Duodenal mucosa (tissue), 2 donors: ENCODE measurements at regions not wholly inside any gene's neighbourhood (a gene's known extent, or its start where the extent isn't known, plus 50 kb on each side); places are given as distances from the start of the nearest gene placed in this dataset.
"Not testable (repeated sequence)": the region's sequence is repeated elsewhere in the genome, so short reads cannot be mapped to it uniquely, and the experiment has no call there.

Experiments
- H3K27ac ChIP-seq: one replicate; pipeline ENCODE4 v1.7.0; 2013; ENCODE audit warnings: low read depth, low read length
- H3K27me3 ChIP-seq, 2 donors: one replicate each; pipeline ENCODE4 v1.7.0; 2013; ENCODE audit warnings: low read length in 2 of 2, control low read depth in 1 of 2; ENCODE audit not compliant: insufficient read depth in 2 of 2, control insufficient read depth in 1 of 2
- H3K36me3 ChIP-seq, 2 donors: one replicate each; pipeline ENCODE4 v1.7.0; 2013; ENCODE audit warnings: low read length in 2 of 2, control low read depth in 1 of 2; ENCODE audit not compliant: insufficient read depth in 2 of 2, control insufficient read depth in 1 of 2
- H3K4me1 ChIP-seq, 2 donors: one replicate each; pipeline ENCODE4 v1.7.0; 2013; ENCODE audit warnings: low read length in 2 of 2, control low read depth in 1 of 2; ENCODE audit not compliant: insufficient read depth in 2 of 2, control insufficient read depth in 1 of 2
- H3K4me3 ChIP-seq, 2 donors: one replicate each; pipeline ENCODE4 v1.7.0; 2013; ENCODE audit warnings: low read length in 2 of 2, low read depth in 1 of 2
- H3K9ac ChIP-seq, 2 donors: one replicate each; pipeline ENCODE4 v1.7.0; 2013; ENCODE audit warnings: low read length in 2 of 2, low read depth in 1 of 2
- H3K9me3 ChIP-seq, 2 donors: one replicate each; pipeline ENCODE4 v1.7.0; 2013; ENCODE audit warnings: low read length in 2 of 2, control low read depth in 1 of 2; ENCODE audit not compliant: control insufficient read depth in 1 of 2

DNA sequence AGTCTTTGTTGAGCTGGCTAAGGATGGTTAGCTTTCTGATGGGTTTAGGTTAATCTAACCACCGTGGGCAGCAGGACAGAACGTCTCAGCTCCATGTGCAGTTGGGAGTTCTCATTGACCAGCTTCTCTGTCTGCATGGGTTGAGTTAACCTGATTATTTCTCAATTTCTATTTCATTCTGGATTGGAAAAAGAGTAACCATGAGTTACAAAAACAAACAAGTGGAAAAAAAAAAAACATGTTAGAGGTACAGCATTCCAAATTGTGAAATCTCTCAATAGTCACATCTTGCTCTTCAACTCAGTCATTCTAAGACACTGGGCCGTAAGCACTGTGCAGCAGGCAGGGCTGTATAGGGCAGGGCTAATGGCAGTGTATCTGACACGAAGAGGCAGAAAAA, 343.7 kb upstream of the KLF4 start:
- no peaks in the 10 kb centered on the region for H3K36me3 ChIP-seq

DNA sequence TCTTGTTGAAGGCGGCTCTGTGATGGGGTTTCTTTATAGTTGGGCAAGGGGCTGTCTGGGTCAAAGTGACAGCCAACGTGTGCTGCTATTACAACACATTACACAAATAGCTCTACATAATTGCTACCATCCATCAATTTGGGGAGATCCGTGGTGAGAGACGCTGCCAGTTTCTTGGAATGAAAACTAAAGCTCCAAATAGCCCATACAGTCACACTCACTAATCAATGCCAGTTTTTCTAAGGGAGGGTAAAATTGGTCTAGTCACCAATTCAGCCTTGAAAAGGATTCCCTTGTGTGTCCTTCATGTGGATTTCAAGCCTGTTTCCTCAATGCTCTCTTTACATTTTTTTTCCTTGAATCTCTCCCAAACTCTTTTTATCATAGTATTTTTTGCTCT, 343.3 kb upstream of the KLF4 start:
- no peaks in the 10 kb centered on the region for H3K27me3 ChIP-seq
- no peak overlapping the region for H3K9ac ChIP-seq
- no peaks in the 10 kb centered on the region for H3K4me1 ChIP-seq
- H3K36me3 ChIP-seq: no peaks in the 10 kb centered on the region
- H3K4me3 ChIP-seq: no peak overlapping the region
- no peaks in the 10 kb centered on the region for H3K9me3 ChIP-seq
- H3K27ac ChIP-seq: no peak overlapping the region

More for the DNA sequence above, 343.7 kb upstream of the KLF4 start:
- Histone ChIP-seq H3K4me3 (no peak overlapping the region), H3K4me1 (no peaks in the 10 kb centered on the region), H3K27ac (no peak overlapping the region), H3K27me3 (no peaks in the 10 kb centered on the region), H3K9ac (no peak overlapping the region), H3K9me3 (no peaks in the 10 kb centered on the region)

DNA sequence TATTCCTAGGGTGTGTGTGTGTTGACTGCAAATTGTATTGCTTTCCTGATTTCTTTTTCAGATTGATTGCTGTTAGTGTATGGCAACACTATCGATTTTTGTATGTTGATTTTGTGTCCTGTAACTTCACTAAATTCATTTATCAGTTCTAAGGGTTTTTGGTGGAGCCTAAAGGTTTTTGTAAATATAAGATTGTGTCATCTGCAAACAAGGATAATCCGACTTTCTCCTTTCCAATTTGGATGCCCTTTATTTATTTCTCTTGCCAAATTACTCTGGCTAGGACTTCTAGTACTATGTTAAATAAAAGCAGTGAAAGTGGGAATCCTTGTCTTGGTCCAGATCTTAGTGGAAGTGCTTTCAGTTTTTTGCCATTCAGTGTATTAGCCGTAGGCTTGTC, 340.9 kb upstream of the KLF4 start:
- Histone ChIP-seq H3K27me3 (no peaks in the 10 kb centered on the region), H3K36me3 (no peaks in the 10 kb centered on the region), H3K4me1 (no peaks in the 10 kb centered on the region), H3K27ac (no peak overlapping the region), H3K4me3 (no peak overlapping the region), H3K9me3 (no peaks in the 10 kb centered on the region), H3K9ac (no peak overlapping the region)

DNA sequence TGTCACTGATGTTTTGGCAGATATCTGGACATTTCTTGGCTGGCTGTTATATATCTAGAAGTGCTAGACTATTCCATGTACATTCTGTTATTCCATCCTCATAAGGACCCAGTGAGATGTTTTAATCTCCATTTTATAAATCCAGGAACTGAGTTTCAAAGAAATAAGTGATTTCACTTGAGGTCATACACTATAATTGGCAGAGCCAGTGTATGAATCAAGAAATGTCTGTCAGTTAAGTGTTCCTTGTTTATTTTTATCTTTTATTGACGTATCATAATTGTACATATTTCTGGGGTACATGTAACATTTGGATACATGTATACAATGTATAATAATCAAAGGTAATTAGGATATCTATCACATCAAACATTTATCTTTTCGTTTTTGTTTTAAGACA, 338.3 kb upstream of the KLF4 start:
- no peaks in the 10 kb centered on the region for H3K4me1 ChIP-seq
- H3K9ac ChIP-seq: no peak overlapping the region
- no peaks in the 10 kb centered on the region for H3K27me3 ChIP-seq
- no peaks in the 10 kb centered on the region for H3K36me3 ChIP-seq
- no peaks in the 10 kb centered on the region for H3K9me3 ChIP-seq
- no peak overlapping the region for H3K27ac ChIP-seq
- H3K4me3 ChIP-seq: no peak overlapping the region

DNA sequence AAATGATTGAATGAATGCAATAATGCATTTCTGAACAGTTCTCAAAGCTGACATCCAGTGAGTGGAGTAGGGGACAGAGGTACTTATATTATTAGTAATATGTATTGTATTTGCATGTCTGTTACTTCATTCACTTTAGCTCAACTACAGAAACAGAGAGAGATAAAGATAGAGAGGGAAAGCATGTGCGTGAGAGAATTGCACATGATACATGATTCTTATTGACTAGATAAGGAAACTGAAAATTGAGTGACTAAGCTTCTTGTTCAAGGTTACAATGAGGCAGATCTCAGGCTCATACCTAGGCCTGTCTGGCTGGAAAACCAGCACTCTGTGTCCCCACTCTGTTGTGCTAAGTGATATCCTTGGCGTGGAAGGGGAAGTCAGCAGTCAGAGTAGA, 337.7 kb upstream of the KLF4 start:
- Histone ChIP-seq H3K27me3 (no peaks in the 10 kb centered on the region), H3K4me3 (no peak overlapping the region), H3K36me3 (no peaks in the 10 kb centered on the region), H3K9me3 (no peaks in the 10 kb centered on the region), H3K27ac (no peak overlapping the region), H3K9ac (no peak overlapping the region), H3K4me1 (no peaks in the 10 kb centered on the region)

DNA sequence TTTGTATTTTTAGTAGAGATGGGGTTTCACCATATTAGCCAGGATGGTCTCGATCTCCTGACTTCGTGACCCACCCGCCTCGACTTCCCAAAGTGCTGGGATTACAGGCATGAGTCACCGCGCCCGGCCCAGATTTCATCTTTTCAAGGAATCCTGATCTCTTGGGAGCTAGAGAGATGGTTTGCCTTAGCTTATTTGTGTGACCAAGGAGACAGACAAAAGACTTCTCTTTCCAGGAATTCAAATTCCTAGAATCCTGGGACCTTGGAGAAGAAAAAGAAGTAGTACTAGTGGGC, 337.1 kb upstream of the KLF4 start:
- not testable (repeated sequence) for H3K4me3 ChIP-seq, H3K27me3 ChIP-seq, H3K36me3 ChIP-seq, H3K27ac ChIP-seq, H3K9ac ChIP-seq, H3K4me1 ChIP-seq, H3K9me3 ChIP-seq

DNA sequence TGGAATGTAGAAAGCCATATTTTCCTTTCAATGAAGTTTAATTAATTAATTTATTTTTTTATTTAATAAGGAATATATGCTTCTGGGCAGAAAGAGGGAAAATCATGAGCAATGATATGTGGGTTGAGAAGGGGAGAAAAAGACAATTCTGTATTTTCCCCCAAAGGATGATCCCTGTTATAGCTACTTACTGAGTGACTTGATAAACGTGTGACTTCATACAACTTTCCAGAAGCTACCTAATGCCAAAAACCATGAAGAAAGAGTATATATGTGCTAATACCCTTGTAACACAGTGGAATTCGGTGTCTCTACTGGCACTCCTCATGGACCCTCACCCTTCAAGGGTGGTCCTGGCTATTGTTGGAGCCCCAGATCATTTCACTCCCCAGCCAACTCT, 335.0 kb upstream of the KLF4 start:
- Histone ChIP-seq H3K9me3 (no peaks in the 10 kb centered on the region), H3K9ac (no peak overlapping the region), H3K4me1 (peaks cover 0 to 7% of the 10 kb centered on the region in 2 donors), H3K27me3 (no peaks in the 10 kb centered on the region), H3K27ac (no peak overlapping the region), H3K4me3 (no peak overlapping the region), H3K36me3 (no peaks in the 10 kb centered on the region)

DNA sequence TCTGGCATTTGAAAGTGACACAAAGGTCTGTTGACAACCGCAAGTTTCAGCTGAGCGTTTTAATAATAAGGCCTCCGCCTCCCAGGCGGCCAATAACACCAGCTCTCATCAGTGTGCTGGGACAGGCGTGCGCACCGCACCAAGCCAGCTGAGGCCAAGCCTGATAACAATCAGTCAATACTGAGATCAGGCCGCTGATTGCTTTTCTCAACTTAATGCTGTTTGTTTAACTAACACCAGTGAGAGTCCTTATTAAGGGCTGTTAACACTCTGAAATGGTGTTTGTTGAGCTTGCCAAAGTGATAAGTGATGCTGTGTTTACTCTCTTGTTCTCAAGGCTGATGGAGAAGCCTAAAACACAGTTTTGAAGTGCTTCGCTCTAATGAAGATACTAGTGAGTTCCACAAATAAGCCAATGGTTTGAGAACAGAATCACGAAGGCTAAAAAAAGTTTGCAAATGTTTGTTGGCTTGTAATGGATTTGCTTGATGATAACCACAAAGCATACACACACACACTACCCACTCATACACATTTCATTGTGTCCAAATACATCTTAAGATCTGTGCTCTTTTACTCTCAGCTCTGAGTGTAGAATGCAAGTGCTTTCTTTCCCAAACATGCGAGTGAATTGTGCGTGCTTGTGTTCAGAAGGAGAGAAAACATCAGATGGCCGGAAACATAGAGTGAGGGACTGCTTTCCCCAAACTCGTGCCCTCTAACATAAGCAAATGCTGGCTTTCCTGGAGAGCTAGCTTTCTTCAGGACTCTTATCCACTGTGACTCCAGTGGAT, 330.4 kb upstream of the KLF4 start:
- Histone ChIP-seq H3K4me1 (peaks cover 6 to 22% of the 10 kb centered on the region in 2 donors), H3K9ac (no peak overlapping the region), H3K27me3 (no peaks in the 10 kb centered on the region), H3K4me3 (no peak overlapping the region), H3K36me3 (no peaks in the 10 kb centered on the region), H3K27ac (no peak overlapping the region), H3K9me3 (no peaks in the 10 kb centered on the region)

DNA sequence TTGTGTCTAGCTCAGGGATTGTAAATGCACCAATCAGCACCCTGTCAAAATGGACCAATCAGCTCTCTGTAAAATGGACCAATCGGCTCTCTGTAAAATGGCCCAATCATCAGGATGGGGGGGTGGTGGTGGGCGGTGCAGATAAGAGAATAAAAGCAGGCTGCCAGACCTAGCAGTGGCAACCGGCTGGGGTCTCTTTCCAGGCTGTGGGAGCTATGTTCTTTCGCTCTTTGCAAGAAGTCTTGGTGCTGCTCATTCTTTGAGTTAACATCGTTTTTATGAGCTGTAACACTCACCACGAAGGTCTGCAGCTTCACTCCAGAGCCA, 328.9 kb upstream of the KLF4 start:
- H3K36me3 ChIP-seq: not testable (repeated sequence)

DNA sequence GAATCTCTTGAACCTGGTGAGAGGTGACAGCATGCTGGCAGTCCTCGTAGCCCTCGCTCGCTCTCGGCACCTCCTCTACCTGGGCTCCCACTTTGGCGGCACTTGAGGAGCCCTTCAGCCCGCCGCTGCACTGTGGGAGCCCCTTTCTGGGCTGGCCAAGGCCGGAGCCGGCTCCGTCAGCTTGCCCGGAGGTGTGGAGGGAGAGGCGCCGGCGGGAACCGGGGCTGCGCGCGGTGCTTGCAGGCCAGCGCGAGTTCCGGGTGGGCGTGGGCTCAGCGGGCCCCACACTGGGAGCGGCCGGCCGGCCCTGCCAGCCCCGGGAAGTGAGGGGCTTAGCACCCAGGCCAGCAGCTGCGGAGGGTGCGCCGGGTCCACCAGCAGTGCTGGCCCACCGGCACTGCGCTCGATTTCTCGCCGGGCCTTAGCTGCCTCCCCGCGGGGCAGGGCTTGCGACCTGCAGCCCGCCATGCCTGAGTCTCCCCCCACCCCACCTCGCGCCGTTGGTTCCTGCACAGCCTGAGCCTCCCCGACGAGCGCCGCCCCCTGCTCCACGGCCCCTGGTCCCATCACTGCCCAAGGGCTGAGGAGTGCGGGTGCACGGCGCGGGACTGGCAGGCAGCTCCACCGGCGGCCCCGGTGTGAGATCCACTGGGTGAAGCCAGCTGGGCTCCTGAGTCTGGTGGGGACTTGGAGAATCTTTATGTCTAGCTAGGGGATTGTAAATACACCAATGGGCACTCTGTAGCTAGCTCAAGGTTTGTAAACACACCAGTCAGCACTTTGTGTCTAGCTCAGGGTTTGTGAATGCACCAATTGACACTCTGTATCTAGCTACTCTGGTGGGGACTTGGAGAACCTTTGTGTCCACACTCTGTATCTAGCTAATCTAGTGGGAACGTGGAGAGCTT, 328.3 kb upstream of the KLF4 start:
- H3K9me3 ChIP-seq, H3K27ac ChIP-seq, H3K36me3 ChIP-seq, H3K4me3 ChIP-seq, H3K27me3 ChIP-seq, H3K9ac ChIP-seq: not testable (repeated sequence)
- peaks cover 9 to 22% of the 10 kb centered on the region in 2 donors for H3K4me1 ChIP-seq

More for the DNA sequence above, 328.9 kb upstream of the KLF4 start:
- H3K27me3 ChIP-seq, H3K27ac ChIP-seq, H3K9ac ChIP-seq, H3K9me3 ChIP-seq, H3K4me3 ChIP-seq: not testable (repeated sequence)
- peaks cover 9 to 22% of the 10 kb centered on the region in 2 donors for H3K4me1 ChIP-seq
